HepG2 (cell line): ENCODE measurements at regions not wholly inside any gene's neighbourhood (a gene's known extent, or its start where the extent isn't known, plus 50 kb on each side); places are given as distances from the start of the nearest gene placed in this dataset.
A peak's percentile ranks its signal among the peaks of the same experiment; 100 is the strongest.
"Not testable (repeated sequence)": the region's sequence is repeated elsewhere in the genome, so short reads cannot be mapped to it uniquely, and the experiment has no call there.

Source experiments
- ATAC-seq: fragments of 200-7000 bp; cut with Tn5 transposase; 3 replicates; pipeline ENCODE4 v1.9.1; 2020; ENCODE audit warnings: mild to moderate bottlenecking, moderate library complexity
- BruUV-seq: library from RNA; stranded (reverse); fragments of 400-500 nt; replicated peaks from 2 replicates; lab custom pipeline; 2021; lab: Mats Ljungman, UMichigan
- CTCF ChIA-PET: fragments of 300-600 bp; formaldehyde crosslinking; extraction: SDS; loops from one replicate; lab custom pipeline; 2021; ENCODE audit warnings: low total read pairs, inconsistent platforms, low intra/inter-chr PET ratio; lab: Yijun Ruan, JAX
- POLR2A ChIA-PET: fragments of 350-600 bp; sonication (Branson Sonifier 250); formaldehyde crosslinking; loops from one replicate; lab custom pipeline; 2020; ENCODE audit warnings: antibody characterized with exemption, inconsistent platforms; lab: Yijun Ruan, JAX
- DNase-seq: peaks from one replicate; pipeline ENCODE4 v3.0.0-alpha.2; 2015; ENCODE audit warnings: low spot score
- FAIRE-seq: peaks from 3 replicates; lab custom pipeline; 2011; peaks lifted over from hg19 to GRCh38; lab: Jason Lieb, UNC
- H2AFZ ChIP-seq: one replicate; pipeline ENCODE4 v1.6.1; 2011; ENCODE audit warnings: low read length, inconsistent platforms
- H3K27ac ChIP-seq: fragments of 300-600 bp; 3 replicates; pipeline ENCODE4 v1.8.0; 2011; ENCODE audit warnings: mixed run types, mild to moderate bottlenecking, mixed read lengths, low read length, inconsistent platforms; ENCODE audit not compliant: insufficient read depth; ENCODE audit errors: extremely low read length
- H3K27me3 ChIP-seq, 2 experiments: fragments of 200-600 bp in 1 of 2; 2 replicates in 1 of 2; 3 replicates in 1 of 2; pipeline versions ENCODE4 v1.6.0 to v1.8.0; 2011; ENCODE audit warnings: low read length in 2 of 2, mild to moderate bottlenecking in 2 of 2, moderate library complexity in 2 of 2, inconsistent platforms in 1 of 2; ENCODE audit not compliant: insufficient read depth in 2 of 2, control insufficient read depth in 1 of 2
- H3K36me3 ChIP-seq, 2 experiments: fragments of 200-600 bp in 1 of 2; replicated peaks in 1 of 2; 2 replicates in 1 of 2; 3 replicates in 1 of 2; pipeline versions ENCODE4 v1.5.1 to v1.8.0; 2011; ENCODE audit warnings: low read length in 2 of 2, inconsistent platforms in 1 of 2; ENCODE audit not compliant: insufficient read depth in 2 of 2, control insufficient read depth in 1 of 2
- H3K4me1 ChIP-seq: 2 replicates; pipeline ENCODE4 v1.5.1; 2012; ENCODE audit warnings: low read length, inconsistent platforms; ENCODE audit not compliant: insufficient read depth
- H3K4me2 ChIP-seq: 2 replicates; pipeline ENCODE4 v1.6.0; 2011; ENCODE audit warnings: low read depth, low read length, inconsistent platforms
- H3K4me3 ChIP-seq, 3 experiments: fragments of 200-600 bp in 1 of 3; sonication (generic), shearing (Covaris generic) in 1 of 3; replicated peaks in 1 of 3; 2 replicates each; pipeline ENCODE4 v1.5.1; 2011 to 2016; ENCODE audit warnings: low read length in 3 of 3, inconsistent platforms in 2 of 3, low read depth in 2 of 3, mild to moderate bottlenecking in 2 of 3, control low read depth in 1 of 3, mixed read lengths in 1 of 3; ENCODE audit not compliant: insufficient read depth in 1 of 3
- H3K79me2 ChIP-seq: one replicate; pipeline ENCODE4 v1.6.1; 2011; ENCODE audit warnings: low read length, inconsistent platforms; ENCODE audit not compliant: insufficient read depth
- H3K9ac ChIP-seq: 2 replicates; pipeline ENCODE4 v1.6.0; 2011; ENCODE audit warnings: mild to moderate bottlenecking, low read depth, low read length, inconsistent platforms; ENCODE audit not compliant: insufficient read depth
- H3K9me3 ChIP-seq: 2 replicates; pipeline ENCODE4 v1.5.1; 2012; ENCODE audit warnings: mild to moderate bottlenecking, low read length
- H4K20me1 ChIP-seq: 2 replicates; pipeline ENCODE4 v1.6.0; 2011; ENCODE audit warnings: inconsistent platforms, mild to moderate bottlenecking, low read length, moderate library complexity; ENCODE audit not compliant: insufficient read depth
- BATF2 ChIP-seq: sonication (generic); formaldehyde crosslinking; IDR thresholded peaks from 2 replicates; pipeline ENCODE4 v1.8.0; 2022; ENCODE audit warnings: mild to moderate bottlenecking, missing genetic modification reagents, moderate library complexity
- CEBPG ChIP-seq: IDR thresholded peaks from 2 replicates; pipeline ENCODE4 v1.6.1; 2016
- CTCF ChIP-seq: sonication (generic); formaldehyde crosslinking; IDR thresholded peaks from 2 replicates; pipeline ENCODE4 v1.5.0; 2020; ENCODE audit warnings: mild to moderate bottlenecking, missing genetic modification reagents, moderate library complexity
- ESRRA ChIP-seq: sonication (generic); formaldehyde crosslinking; IDR thresholded peaks from 2 replicates; pipeline ENCODE4 v1.5.1; 2020; ENCODE audit warnings: mild to moderate bottlenecking, low read depth, missing genetic modification reagents
- ONECUT2 ChIP-seq: sonication (generic); formaldehyde crosslinking; IDR thresholded peaks from 2 replicates; pipeline ENCODE4 v1.4.0; 2020; ENCODE audit warnings: missing genetic modification reagents
- POLR2A ChIP-seq, 2 experiments: IDR thresholded peaks; 2 replicates each; pipeline ENCODE4 v1.6.1; 2011; ENCODE audit warnings: low read depth in 2 of 2, low read length in 2 of 2, mild to moderate bottlenecking in 1 of 2, moderate library complexity in 1 of 2; ENCODE audit not compliant: insufficient read depth in 1 of 2
- SKI ChIP-seq: fragments of 450-650 bp; IDR thresholded peaks from one replicate; pipeline ENCODE4 v1.6.1; 2018; ENCODE audit warnings: mild to moderate bottlenecking; ENCODE audit not compliant: partially characterized antibody
- USF2 ChIP-seq, 2 experiments: sonication (generic) in 1 of 2; formaldehyde crosslinking in 1 of 2; IDR thresholded peaks; 2 replicates each; pipeline versions ENCODE4 v1.5.1 to v1.6.1; 2011 to 2020; ENCODE audit warnings: borderline replicate concordance in 1 of 2, low read depth in 1 of 2, low read length in 1 of 2, mild to moderate bottlenecking in 1 of 2, missing genetic modification reagents in 1 of 2, moderate library complexity in 1 of 2
- ZGPAT ChIP-seq: IDR thresholded peaks from 2 replicates; pipeline ENCODE4 v1.6.1; 2016; ENCODE audit warnings: mild to moderate bottlenecking
- ZNF234 ChIP-seq: sonication (generic); formaldehyde crosslinking; conservative IDR thresholded peaks from 2 replicates; pipeline ENCODE4 v1.5.1; 2020; ENCODE audit warnings: mild to moderate bottlenecking, missing genetic modification reagents
- ZNF260 ChIP-seq: sonication (generic); formaldehyde crosslinking; IDR thresholded peaks from 2 replicates; pipeline ENCODE4 v1.4.0; 2020; ENCODE audit warnings: missing genetic modification reagents, low read depth, mild to moderate bottlenecking, borderline replicate concordance
- ZNF468 ChIP-seq: sonication (generic); formaldehyde crosslinking; IDR thresholded peaks from 2 replicates; pipeline ENCODE4 v1.8.0; 2022; ENCODE audit warnings: mild to moderate bottlenecking, moderate library complexity, missing genetic modification reagents
- ZNF484 ChIP-seq: sonication (generic); formaldehyde crosslinking; IDR thresholded peaks from 2 replicates; pipeline ENCODE4 v1.5.1; 2020; ENCODE audit warnings: mild to moderate bottlenecking, low read depth, missing genetic modification reagents, borderline replicate concordance
- WGBS: methylation state at CpG from one replicate; pipeline ENCODE4 v1.1.6; 2017; ENCODE audit warnings: low lambda C conversion rate; 5-methylcytosine and 5-hydroxymethylcytosine counted together
- in situ Hi-C: cut with HindIII; loops from 2 replicates; pipeline ENCODE4 v1.10.0; 2017; ENCODE audit warnings: low pct_unique_long_range_greater_than_20kb; ENCODE audit not compliant: extremely low pct_ligation_motif_present
- intact Hi-C: fragments of 100-400 bp; cut with micrococcal nuclease; formaldehyde crosslinking; loops from one replicate; pipeline ENCODE4 v1.10.0; 2022; ENCODE audit not compliant: unreplicated experiment

- TF ChIP-seq ZNF260 (no peak), CEBPG (peak; percentile 41; the same call in 1 of the 2 replicates), CTCF (peak; percentile 22; the same call in 1 of the 2 replicates), ZGPAT (CRISPR knock-in tag) (no peak), ZNF468 (CRISPR knock-in tag) (no peak), BATF2 (CRISPR knock-in tag) (no peak), USF2 (IDR thresholded peaks at IDR 0.05; ENCODE audit: low read depth, low read length) (no peak), USF2 (CRISPR knock-in tag; IDR thresholded peaks at IDR 0.05; ENCODE audit: borderline replicate concordance) (no peak), ONECUT2 (no peak), ZNF484 (no peak), POLR2A (IDR thresholded peaks at IDR 0.05; ENCODE audit: insufficient read depth in 1 of 2, low read depth in 2 of 2, low read length in 2 of 2) (no peak), ZNF234 (CRISPR knock-in tag) (no peak), ESRRA (CRISPR knock-in tag) (no peak), SKI (no peak)
Observed at GRCh38 chr2:208783184-208783583, 376.6 kb downstream of the PTH2R start (continued).

GRCh38 chr2:208784774-208785173 lies 378.2 kb downstream of the PTH2R start:
- H4K20me1 ChIP-seq, H3K27ac ChIP-seq, CTCF ChIA-PET, POLR2A ChIA-PET, H3K4me1 ChIP-seq, BruUV-seq, ATAC-seq, H3K27me3 ChIP-seq, H3K9me3 ChIP-seq, H3K79me2 ChIP-seq, H3K4me2 ChIP-seq, intact Hi-C loops, H2AFZ ChIP-seq, H3K9ac ChIP-seq, DNase-seq, in situ Hi-C loops, H3K4me3 ChIP-seq, FAIRE-seq, H3K36me3 ChIP-seq: not testable (repeated sequence)
- WGBS = 16% methylated on average over 7 of the region's 9 CpGs
